GM10847 (cell line): ENCODE measurements at regions not wholly inside any gene's neighbourhood (a gene's known extent, or its start where the extent isn't known, plus 50 kb on each side); places are given as distances from the start of the nearest gene placed in this dataset.

Experiments
- POLR2A ChIP-seq: IDR thresholded peaks from 2 replicates; pipeline ENCODE4 v1.6.1; 2011; ENCODE audit not compliant: insufficient read length; ENCODE audit errors: extremely low read depth

DNA sequence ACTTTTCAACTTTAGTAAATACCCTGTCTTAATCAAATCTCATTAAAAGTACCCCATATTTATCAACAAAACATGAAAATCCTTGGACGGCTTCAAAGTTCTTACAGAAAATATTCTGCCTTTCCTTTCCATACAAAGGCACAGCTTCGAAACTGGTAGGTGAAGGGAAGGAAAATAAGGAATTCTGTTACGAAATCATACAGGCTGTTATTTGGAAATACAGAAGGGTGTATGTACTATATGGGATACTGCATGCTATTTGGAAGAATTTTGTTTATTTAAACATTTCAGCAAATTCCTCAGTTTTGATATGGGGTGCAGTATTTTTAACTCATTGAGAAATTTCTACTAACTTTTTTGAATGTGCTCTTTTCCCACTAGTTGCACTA, 138.4 kb upstream of the BTN3A2 start:
- TF ChIP-seq POLR2A: no peak

DNA sequence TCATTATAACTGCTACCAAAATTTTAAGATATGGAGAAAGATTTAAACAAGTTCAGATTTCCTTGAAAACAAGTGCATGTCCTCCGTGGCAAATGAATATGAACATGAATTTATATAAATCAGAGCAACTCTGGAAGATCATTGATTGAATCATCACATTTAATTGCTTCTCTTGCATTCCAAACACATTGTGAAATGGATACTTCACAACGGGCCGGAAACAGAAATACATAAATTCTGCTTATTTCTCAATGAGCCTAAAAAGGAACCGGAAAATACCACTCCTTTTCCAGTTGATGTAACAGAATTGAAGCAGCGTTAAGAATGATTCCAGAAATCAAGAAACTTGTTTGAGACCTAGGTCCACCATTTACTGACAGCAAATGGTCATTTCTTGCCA, 134.6 kb upstream of the BTN3A2 start:
- TF ChIP-seq POLR2A: no peak

DNA sequence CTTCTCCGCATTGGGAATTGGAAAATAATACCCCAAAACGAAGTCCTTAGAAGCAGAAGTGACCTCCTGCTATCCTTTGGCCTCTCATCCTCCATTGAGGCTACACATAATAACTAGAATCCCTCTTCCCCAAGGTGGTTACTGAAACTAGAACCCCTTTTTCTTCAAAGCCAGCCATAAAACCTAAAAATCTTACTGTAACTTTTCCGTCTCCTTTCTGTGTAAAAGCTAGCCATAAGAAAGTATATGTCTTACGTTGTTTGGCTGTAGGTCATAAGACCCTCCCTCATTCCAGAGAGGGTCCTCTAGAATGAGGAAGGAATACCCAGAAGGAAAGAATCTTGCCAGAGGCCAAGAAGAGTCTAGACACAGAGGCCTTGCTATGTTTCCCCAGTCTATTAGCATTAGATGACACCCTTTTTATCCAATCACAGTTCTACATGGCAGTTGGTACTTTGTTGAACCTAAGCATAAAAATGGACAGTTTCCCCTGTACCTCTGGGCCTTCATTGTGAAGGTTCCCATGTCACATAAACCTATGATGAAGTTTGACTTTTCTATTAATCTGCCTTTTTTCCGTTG, 133.9 kb upstream of the BTN3A2 start:
- TF ChIP-seq POLR2A: no peak

DNA sequence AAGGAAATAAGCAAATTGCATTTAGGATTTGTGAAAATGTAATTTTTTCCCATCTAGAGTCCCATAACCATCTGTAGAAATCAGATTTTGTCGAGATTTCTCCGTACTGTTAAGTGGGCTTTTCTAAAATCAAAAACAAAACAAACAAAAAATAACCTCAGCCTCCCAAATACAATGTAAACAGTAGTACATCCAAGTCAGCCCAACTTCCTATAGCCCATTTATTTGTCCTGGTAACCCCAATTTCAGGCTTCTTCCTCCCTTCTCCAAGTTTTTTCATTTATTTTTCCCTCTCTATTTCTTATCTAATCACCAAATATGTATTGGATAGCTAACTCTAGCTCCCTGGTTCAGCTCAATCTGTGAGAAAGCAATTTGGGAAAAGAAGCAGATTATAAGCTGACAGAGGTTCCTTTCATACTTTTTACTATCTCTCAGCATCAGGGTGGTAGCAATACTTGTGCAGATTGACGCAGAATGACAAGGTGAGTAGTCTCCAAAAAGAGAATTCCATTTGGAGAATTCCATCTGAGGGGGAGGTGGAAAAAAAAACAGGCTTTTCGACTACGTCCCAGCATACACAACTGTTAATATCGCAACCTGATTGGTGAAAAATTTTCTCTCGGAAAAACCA, 132.6 kb upstream of the BTN3A2 start:
- no peak for TF ChIP-seq POLR2A

DNA sequence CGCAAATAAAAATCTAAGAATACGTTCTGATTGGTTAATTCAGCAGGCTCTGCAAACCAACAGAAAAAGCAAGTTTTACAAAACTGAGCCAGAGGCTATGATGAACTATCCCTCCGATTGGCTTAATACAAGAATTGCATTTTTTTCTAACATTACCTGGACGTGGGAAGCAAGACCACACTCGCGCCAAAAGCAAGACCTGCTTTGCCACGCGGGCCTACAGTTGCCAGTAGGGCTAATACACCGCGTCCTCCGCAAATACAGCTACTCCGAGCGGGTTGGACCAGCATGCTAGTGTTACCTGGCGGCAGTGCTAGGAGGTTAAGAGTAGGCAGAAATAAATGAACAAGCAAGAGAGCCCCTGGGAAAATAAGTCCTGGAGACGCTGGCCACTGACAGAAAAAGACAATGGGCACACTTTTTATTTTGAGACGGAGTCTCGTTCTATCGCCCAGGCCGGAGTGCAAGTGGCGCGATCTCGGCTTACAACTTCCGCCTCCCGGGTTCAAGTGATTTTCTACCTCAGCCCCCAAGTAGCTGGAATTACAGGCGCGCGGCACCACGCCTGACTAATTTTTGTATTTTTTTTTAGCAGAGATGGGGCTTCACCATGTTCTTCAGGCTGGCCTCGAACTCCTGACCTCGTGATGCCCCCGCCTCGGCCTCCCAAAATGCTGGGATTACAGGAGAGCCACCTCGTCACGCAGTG, 131.9 kb upstream of the BTN3A2 start:
- TF ChIP-seq POLR2A: no peak

DNA sequence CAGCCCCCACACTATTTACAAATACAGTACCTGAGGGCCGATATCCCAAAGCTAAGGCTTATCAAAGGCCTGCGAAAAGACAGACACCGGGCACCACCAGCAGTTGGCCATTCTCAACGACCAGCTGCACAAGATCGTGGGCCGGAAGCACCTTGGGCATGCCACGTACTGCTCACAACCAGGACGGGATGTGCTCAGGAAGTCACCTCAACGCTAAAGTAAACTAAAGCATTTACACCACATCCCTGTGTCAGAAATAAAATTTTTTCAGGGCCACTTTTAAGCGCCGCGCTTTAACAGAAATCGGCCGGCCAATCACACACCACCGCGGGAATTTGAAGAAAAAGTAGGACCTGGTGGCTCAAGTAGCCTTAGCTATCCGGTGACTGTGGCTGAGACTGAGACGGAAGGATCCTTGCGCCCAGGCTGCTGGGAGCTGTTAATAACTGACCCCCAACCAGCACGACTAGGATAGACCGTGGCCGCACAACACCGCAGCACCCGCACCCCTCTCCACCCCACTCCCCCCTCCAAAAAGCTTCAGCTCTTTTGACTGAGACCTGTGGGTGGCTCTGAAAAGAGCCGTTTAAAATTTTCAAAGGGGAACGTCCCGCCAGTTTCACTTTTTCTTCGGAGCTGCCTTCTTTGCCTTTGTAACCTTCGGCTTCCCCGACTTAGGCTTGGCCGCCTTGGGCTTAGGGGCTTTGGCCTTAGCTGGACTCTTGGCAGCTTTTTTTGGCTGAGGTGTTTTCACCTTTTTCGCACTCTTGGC, 131.2 kb upstream of the BTN3A2 start:
- TF ChIP-seq POLR2A: peak; percentile 99

DNA sequence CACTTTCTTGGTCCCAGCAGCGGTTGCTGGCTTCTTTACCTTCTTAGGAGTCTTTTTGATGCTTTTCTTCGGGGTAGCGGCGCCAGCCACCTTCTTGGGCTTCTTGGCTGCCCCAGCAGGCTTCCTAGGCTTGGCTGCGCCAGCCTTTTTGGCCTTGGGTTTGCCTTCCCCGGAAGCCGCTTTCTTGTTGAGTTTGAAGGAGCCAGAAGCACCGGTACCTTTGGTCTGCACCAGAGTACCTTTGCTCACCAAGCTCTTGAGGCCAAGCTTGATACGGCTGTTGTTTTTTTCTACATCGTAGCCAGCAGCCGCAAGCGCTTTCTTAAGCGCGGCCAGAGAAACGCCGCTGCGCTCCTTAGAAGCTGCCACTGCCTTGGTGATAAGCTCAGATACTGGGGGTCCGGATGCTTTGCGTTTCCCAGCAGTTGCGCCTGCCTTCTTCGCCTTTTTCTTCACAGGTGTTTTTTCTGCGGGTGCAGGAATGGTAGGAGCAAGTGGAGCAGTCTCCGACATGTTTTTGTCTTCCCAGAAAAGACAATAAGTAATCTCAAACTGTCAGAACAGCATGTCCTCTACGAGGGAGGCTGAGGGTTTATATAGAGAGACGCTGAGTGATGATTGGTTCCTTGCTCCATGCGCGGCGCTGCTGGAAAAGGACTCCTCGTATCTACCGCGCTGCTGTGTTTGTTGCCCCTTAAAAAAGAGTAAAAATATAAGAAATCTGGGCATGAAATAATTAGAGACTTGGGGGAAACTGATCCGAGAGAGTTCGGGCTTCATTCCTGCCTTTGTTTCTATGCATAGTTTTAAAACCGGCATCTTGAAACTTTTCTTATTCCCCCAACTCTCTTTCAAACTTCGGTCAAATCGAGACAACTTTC, 130.3 kb upstream of the BTN3A2 start:
- TF ChIP-seq POLR2A: peak; percentile 96

DNA sequence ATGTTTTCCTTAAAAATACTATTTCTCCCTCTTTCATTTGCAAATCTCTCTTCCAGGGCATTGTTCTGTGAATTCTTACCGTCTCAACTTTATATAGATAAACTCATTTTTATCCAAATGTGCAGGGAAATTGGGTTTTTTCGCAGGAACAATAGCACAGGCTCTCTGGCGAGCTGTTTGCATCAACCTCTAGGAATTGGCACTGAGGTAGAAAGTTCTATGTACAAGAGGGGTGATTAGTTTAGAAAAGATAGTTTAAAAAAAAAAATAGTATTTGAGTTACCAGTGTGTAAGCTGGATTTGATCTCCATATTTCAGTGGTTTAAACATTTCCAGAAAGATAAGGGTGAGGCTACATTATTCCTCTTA, 129.7 kb upstream of the BTN3A2 start:
- no peak for TF ChIP-seq POLR2A

DNA sequence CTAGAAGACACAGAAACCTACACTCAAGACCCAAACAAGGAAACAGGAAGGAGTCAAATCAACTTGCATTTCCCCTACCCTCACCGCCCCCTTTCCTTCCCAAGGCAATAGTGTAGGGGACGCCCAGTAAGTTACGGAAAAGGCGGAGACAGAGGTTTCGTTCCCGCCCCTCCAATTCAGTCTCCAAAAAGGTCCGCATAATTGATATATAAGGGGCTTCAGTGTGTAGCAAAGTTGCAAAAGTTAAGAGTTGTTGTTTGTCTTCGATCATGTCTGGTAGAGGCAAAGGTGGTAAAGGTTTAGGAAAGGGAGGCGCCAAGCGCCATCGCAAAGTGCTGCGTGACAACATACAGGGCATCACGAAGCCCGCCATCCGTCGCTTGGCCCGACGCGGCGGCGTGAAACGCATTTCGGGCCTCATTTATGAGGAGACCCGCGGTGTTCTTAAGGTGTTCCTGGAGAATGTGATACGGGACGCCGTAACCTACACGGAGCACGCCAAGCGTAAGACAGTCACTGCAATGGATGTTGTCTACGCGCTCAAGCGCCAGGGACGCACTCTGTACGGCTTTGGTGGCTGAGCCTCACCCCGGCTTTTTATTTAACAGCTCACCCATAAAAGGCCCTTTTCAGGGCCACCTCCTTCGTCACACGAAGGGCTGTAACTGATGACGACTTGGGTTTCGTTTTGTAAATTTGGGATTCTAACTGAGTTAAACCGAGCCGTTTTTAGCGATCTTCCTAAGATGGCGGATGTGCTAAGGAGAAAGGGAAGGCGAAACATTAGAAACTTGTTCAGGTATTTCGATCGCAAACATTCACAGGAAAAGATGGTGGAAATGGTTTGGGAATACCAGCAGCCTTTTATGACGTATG, 124.6 kb upstream of the BTN3A2 start:
- peak; percentile 100 for TF ChIP-seq POLR2A

DNA sequence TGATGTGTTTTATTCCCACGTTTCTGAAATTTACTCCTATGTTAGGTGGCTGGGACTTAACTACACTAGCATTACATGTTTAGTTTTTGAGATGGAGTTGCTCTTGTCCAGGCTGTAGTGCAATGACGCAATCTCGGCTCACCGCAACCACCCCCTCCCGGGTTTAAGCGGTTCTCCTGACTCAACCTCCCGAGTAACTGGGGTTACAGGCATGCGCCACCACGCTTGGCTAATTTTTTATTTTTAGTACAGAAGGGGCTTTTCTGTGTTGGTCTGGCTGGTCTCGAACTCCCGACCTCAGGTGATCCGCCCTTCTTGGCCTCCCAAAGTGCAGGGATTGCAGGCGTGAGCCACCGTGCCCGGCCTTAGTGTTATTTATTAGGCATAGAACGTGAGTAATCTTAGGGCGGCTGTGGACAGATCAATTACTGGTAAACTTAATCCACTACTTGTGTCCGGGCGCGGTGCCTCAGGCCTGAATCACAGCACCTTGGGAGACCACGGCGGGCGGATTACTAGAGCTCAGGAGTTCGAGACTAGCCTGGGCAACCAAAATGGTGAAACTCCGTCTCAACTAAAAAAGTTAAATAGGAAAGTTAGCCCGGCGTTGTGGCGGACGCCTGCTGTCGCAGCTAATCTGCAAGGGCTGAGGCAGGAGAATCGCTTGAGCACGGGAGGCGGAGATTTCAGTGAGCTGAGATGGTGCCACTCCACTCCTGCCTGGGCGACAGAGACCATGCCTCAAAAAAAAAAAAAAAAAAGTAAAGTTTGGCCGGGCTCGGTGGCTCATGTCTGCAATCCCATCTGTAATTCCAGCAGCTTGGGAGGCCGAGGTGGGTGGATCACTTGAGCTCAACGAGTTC, 123.7 kb upstream of the BTN3A2 start:
- TF ChIP-seq POLR2A: peak; percentile 35

DNA sequence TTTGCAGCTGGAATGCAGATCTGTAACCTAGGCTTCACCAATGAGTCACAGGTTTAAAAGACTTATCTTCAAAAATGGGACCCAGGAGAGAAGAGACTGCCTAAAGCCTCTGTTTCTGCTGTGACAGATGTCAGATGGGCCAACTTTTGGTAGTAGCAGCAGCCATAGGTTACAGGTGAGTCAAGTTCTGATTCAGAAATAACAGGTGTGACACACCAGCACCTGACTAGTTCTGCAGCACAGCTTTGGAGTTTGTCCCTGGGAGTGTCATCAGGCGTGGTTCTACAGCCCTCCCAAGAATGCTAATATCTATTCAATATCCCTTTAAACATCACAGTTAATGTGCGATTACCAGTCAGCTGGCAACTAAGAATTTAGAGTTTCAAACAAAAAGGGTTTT, 121.9 kb upstream of the BTN3A2 start:
- TF ChIP-seq POLR2A: no peak

DNA sequence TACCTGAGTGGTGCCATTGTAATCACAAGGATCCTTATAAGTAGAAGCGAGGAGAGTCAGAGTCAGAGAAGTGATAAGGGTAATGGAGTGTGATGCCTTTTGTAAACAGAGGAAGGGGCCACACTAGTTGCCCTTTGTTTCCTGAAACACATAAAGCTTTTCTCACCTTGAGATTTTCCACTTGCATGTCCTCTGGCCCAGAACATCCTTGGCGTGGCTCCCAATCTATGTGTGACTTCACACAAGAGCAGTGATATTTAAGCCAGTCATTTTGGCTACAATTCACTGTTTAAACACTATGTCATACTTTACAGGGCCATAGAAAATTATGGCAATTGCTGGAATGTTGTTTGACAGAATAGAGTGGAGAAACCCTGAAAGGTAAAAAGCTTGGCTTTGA, 121.2 kb upstream of the BTN3A2 start:
- TF ChIP-seq POLR2A: no peak

DNA sequence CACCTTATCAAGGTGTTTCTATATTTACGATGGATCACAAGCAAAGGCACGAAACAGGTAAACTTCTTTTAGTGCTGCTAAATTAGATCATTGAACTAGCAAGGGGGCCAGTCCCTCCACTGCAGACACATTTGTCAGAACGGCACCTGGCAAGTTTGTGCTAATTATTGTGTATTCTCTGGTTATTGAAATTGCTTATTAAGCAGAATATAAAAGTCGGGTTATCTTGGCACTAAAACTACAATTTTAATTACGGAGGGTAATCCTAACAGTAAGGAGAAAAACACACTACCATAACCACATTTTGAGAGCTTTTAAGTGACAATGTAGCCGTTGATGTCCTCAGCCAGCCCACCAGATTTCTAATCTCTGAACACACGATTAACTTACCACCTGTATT, 118.9 kb upstream of the BTN3A2 start:
- no peak for TF ChIP-seq POLR2A

DNA sequence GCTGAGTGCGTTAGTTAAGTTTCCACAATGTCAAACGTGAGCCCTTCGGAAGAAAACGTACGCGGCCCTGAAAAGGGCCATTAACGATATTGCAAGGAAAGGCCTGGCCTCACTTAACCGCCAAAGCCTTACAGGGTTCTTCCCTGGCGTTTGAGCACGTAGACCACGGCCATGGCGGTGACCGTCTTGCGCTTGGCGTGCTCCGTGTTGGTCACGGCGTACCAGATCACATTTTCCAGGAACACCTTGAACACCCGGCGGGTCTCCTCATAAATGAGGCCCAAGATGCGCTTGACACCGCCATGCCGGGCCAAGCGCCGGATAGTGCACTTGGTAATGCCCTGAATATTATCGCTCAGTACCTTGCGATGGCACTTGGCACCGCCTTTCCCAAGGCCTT, 118.4 kb upstream of the BTN3A2 start:
- TF ChIP-seq POLR2A: no peak

DNA sequence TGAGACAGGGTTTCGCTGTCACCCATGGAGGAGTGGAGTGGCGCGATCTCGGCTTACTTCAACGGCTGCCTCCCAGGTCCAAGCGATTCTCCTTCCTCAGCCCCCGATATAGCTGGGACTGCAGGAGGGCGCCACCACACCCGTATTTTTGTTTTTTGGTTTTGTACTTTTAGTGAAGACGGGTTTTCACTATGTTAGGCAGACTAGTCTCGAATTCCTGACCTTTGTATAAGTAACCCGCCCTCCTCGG, 115.4 kb upstream of the BTN3A2 start:
- TF ChIP-seq POLR2A: peak; percentile 53
